HG03439 (cell line): ENCODE measurements at regions not wholly inside any gene's neighbourhood (a gene's known extent, or its start where the extent isn't known, plus 50 kb on each side); places are given as distances from the start of the nearest gene placed in this dataset.
"Not testable (repeated sequence)": the region's sequence is repeated elsewhere in the genome, so short reads cannot be mapped to it uniquely, and the experiment has no call there.

Experiments
- ATAC-seq: cut with Tn5 transposase; IDR thresholded peaks from one replicate; pipeline ENCODE4 v1.9.1; 2021; ENCODE audit warnings: mild to moderate bottlenecking, moderate library complexity; ENCODE audit not compliant: unreplicated experiment

DNA sequence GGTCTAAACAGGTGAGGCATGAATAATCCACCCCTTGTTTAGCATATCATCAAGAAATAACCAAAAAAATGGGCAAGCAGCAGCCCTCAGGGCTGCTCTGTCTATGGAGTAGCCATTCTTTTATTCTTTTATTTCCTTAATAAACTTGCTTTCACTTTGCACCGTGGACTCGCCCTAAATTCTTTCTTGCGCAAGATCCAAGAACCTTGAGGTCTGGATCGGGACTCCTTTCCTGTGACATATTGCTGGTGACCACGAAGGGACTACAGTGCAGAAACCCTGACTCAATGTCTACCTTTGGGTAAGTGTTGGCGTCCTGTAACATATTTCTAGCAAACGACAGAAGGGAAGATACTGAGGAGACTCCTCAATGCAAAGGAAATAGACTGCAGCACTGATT lies 1099.2 kb downstream of the FAM181B start:
- no peak for ATAC-seq

- ATAC-seq = no peak
These were observed 1131.2 kb downstream of the FAM181B start for GRCh38 chr11:81602508-81602907.

GRCh38 chr11:81596704-81597103 lies 1137.0 kb downstream of the FAM181B start:
- no peak for ATAC-seq

DNA sequence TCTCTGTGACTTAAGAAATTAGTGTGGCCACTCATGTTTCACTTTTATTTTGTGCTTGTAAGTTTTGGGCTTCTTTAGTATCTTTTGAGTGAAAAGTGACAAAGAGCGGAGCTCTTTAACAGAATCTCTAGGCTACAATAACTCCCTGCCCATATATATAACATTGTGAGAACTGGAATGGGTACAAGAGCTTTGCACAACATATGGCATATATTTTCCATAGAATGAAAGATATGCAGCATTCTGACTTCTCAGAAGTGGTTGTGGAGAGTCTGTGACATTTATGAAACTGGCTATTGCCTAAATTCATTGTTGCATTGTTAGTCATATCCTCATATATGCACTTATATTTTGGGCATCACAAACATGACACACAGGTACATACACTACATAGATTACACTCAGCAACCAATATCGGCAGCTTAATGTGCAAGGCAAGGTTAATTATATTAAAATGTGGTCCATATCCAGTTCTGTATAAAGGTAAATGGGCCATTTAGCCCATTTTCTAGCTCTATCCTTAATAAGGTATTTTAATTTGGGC lies 1148.2 kb downstream of the FAM181B start:
- no peak for ATAC-seq

DNA sequence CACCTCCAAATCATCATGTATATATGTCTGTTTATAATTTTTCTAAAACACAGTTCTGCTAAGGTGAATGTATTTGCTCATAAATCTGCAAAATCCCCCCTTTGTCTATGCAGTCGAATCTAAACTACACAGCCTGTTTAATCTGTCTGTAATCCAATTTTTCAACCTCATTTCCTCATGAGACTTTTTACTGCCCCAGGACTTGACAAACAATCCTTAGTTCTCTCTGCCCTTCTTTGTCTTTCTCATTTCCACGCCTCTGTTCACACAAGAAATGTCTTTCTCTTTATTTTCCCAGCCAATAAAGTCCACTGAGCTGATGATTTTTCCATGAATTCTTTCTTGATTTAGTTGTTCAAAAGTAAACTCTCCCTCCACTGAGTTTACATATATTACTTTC lies 1154.3 kb downstream of the FAM181B start:
- no peak for ATAC-seq

DNA sequence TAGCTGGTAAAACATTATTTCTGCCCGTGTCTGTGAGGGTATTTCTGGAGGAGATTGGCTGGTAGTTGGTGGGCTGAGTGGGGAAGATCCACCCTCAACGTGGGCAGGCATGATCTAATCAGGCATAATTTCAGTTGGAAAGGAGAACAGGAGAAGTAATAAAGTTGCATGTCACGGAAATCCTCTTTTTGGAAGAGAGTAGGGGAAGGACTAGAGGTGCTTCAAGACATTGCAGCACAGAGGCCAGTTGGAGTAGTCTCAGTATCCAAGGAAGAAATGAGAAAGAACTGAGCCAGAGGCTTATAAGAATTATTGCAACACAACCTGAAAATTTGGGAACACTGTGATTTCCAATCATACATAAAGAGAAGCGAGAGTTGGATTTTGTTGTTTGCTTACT lies 1155.1 kb downstream of the FAM181B start:
- no peak for ATAC-seq

DNA sequence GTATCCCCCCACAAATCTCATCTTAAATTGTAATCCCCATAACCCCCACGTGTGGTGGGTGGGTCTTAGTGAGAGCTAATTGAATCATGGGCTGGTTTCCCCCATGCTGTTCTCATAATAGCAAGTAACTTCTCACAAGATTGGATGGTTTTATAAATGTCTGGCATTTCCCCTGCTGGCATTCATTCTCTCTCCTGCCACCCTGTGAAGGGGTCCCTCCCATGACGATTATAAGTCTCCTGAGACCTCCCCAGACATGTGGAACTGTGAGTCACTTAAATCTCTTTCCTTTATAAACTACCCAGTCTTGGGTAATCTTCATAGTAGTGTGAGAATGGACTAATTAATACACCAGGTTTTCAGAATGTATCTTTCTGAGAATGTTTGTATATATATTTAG lies 1159.4 kb downstream of the FAM181B start:
- ATAC-seq = no peak

DNA sequence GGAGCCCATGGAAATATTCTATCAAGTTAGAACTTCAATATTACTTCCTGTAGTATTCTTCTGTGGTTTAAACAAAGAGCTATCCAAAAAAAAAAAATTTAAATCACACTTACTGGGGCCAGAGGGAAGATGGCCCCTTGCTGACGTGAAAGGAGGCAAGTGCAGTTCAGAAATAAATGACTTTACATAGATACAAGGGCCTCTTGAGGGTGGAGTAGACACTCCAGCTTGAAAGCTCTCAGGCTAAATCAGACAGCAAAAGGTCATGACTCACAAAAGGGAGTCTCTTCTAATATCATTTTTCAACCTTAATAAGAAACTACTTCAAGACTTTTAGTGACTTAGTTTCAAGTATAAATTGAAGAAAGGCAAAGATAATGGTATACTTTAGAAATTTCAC lies 1160.3 kb downstream of the FAM181B start:
- no peak for ATAC-seq

DNA sequence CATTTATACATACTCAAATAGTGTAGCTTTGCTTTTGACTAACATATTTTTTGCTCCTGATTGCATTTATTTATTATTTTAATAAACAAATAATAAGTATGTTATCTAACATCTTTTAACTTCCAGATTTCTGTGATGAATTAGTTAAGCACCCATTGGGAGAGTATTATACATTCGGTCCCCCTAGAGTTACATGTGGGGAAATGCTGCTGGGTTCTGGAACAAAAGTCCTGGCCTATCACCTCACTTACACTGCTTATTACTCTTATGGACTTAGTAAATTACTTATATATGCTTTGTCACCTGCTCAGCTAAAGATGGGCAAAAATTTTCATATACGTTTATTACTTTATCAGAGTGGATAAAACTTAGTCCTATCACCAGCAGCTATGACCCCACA lies 1163.0 kb downstream of the FAM181B start:
- no peak for ATAC-seq

DNA sequence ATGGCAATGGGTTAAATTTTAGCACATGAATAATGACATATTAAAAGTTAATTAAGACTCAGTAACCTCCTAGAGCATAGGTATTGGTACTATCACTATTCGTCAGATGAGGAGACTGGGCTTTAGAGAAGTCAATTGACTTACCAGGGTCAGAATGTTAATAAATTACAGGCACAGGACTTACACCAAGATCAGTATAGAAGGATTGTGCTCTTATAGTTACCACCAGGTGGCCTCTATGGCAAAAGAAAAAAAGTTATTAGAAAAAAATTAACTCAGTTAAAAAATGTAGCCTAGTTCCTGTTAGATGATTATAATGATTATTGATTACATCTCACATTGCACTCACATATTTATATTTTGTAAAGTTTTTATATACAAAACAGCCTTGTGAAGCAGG lies 1163.7 kb downstream of the FAM181B start:
- ATAC-seq = no peak

GRCh38 chr11:81568918-81569317 lies 1164.7 kb downstream of the FAM181B start:
- ATAC-seq = no peak

- no peak for ATAC-seq
These were observed 1185.5 kb downstream of the FAM181B start for GRCh38 chr11:81548123-81548522.

GRCh38 chr11:81539806-81540205 lies 1193.9 kb downstream of the FAM181B start:
- not testable (repeated sequence) for ATAC-seq

- ATAC-seq = no peak
These were observed 1218.1 kb downstream of the FAM181B start for GRCh38 chr11:81515566-81515965.

DNA sequence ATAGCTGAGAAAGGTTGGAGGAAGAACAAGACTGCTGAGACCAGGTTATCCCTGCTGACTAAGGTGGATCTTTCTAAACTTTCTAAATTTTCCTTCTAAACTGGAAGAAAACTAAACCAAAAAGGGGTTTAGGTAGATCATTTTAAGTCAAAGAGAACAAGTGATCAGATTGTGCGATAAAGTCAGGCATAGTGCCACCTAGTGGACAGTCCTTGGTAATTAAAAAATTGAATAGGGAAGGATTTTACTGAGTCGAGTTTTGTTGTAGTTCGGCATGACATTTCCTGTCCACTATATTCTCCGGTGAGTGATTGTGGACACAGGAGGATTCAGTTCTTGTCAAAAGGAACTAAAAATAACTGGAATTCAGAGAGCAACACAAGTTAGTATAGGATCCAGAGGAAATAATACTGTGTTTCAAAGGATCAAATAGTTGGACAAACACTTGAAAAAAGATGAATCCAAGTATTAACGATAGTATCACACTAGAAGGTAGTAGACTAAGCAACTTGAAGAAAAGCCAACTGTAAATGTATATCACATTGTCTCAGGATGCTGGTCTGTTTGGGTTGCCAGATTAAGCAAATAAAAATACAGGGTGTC lies 1236.4 kb downstream of the FAM181B start:
- ATAC-seq = peak; percentile 74

- no peak for ATAC-seq
These were observed 1237.1 kb downstream of the FAM181B start for GRCh38 chr11:81496601-81497000.

DNA sequence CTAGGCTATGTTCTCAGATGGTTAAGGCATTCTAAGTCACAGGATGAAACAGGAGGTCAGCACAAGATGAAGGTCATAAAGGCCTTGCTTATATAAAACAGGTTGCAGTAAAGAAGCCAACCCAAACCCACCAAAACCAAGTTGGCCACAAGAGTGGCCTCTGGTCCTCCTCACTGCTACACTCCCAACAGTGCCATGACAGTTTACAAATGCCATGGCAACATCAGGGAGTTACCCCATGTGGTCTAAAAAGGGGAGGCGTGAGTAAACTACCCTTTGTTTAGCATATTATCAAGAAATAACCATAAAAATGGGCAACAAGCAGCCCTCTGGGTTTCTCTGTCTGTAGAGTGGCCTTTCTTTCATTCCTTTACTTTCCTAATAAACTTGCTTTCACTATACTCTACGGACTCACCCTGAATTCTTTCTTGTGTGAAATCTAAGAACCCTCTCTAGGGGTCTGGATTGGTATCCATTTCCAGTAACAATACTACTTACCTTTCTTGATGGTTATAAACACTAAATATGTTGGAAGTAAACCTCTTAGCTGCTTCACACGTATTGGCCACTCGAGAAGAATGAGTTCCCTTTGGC lies 1237.9 kb downstream of the FAM181B start:
- no peak for ATAC-seq

- no peak for ATAC-seq
These were observed 1239.2 kb downstream of the FAM181B start for GRCh38 chr11:81494431-81494830.

DNA sequence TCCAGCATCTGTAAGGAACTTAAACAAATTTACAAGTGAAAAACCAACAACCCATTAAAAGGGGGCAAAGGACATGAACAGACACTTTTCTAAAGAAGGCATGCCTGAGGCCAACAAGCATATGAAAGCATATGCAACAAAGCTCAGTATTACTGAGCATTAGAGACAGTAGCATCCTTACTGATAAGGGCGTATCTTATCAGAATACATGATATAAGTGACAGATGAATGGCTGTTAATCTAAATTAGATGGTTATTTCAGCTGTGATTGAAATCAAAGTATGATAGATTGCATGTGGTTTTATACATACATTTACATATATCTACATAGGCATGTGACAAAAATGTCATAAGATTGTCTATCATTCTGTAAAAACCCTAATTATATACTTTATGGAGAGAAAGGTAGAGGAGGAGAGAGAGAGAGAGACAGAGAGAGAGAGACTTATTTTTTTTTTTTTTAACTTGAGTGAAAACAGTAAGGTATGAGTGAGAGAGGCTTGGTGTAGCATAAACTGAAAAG lies 1240.7 kb downstream of the FAM181B start:
- ATAC-seq = no peak

DNA sequence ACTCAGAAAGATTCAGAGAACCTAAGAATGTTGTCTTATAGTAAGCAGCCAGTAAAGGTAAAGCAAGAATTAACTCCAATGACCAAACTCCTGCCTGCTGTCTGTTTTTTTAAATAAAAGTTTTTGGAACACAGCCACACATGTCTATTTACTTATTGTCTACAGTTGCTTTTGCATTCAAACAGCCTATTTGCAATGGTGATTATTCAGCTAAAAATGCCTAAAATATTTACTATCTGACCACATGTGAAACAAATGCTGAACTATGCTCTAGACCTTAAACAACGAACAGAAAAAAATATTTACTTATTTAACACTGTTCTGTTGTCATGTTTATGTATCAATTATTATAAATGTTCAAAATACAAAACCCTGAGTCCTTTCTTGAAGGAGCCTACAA lies 1246.6 kb downstream of the FAM181B start:
- ATAC-seq = no peak

- no peak for ATAC-seq
These were observed 1249.5 kb downstream of the FAM181B start for GRCh38 chr11:81484196-81484595.

DNA sequence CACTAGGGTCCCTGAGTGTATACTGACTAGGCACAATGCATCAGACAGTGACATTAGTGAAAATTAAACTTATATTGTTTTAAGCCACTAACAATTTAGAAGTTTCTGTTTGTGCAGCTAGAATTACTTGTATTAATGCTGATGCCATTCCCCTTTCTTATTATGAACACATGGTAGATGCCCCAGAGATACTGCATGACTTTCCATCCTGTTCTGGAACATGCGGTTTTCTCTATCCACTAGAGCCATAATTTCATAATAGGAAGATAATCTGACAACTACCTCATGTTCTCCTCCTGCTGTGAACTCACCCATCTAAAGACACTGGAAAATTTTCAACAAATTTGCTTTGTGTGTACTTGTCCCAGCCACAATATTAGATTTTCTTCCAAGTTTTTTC lies 1256.4 kb downstream of the FAM181B start:
- no peak for ATAC-seq

DNA sequence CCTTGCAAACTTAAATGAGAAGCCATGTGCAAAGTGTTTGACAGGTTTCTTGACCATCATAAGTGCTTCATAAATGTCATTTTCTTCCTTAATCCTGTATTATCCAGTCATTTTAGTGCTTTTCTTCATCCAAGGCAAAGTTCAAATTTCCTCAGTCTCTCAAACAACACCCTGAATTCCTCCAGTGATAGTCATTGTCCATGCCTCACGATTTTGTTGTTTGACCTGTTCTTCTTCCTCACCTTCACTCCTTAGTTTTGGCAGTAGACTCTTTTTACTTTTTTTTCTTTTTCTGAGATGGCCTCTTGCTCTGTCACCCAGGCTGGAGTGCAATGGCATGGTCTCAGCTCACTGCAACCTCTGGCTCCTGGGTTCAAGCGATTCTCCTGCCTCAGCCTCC lies 1257.3 kb downstream of the FAM181B start:
- ATAC-seq = no peak
